Retina (tissue), 1 donor: ENCODE measurements at regions not wholly inside any gene's neighbourhood (a gene's known extent, or its start where the extent isn't known, plus 50 kb on each side); places are given as distances from the start of the nearest gene placed in this dataset.

Experiments
- DNase-seq: peaks from one replicate; pipeline ENCODE4 v3.0.0-alpha.2; 2016

DNA sequence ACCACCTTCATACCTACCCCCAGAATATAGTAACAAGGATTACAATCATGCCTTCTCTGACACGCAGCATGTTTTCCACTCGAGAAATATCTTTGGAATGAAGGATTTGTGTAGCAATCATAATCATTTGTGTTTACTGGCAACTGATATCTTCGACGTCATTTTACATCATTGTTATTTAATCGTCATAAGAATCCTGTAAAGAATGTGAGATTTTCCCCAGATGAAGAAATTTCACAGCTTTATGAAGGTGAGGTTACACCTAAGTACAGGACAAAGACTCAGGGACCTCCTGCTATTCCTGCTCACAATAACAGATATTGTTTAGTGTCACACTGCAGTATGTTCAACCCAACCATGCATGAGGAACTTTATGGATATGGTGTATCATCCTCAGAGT lies 198.2 kb upstream of the LDB2 start:
- DNase-seq: no peak

DNA sequence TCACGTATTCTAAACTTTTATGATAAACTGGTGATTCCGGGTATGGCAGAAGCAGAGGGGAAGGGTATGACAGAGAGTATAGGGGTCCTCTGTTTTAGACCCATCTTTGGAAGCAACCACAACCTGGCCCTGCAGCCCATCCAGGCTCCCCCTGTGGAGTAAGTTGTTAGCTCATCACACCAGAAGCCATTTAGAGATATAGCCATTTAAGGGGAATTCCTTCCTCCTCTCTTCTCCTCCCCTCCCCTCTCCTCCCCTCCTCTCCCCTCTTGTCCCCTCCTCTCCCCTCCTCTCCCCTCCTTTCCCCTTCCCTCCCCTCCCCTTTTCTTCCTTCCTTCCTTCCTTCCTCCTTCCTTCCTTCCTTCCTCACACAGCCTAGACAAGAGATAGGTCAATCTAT lies 197.3 kb upstream of the LDB2 start:
- no peak for DNase-seq

DNA sequence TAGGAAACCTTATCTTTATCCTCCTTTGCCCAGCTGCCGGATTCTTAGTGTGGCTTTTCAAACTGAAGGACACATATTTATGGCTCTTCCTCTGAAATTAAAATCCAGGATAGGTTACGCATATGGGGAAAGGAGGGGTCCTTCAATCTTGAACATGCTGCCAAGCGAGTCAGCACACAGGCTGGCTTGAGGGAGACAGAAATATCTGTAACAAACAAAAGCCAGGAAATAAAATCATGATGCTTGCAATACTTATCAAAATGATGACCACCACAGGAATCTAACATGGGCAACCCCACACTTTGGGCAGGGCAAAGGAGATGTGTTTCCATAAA lies 196.4 kb upstream of the LDB2 start:
- DNase-seq: no peak

DNA sequence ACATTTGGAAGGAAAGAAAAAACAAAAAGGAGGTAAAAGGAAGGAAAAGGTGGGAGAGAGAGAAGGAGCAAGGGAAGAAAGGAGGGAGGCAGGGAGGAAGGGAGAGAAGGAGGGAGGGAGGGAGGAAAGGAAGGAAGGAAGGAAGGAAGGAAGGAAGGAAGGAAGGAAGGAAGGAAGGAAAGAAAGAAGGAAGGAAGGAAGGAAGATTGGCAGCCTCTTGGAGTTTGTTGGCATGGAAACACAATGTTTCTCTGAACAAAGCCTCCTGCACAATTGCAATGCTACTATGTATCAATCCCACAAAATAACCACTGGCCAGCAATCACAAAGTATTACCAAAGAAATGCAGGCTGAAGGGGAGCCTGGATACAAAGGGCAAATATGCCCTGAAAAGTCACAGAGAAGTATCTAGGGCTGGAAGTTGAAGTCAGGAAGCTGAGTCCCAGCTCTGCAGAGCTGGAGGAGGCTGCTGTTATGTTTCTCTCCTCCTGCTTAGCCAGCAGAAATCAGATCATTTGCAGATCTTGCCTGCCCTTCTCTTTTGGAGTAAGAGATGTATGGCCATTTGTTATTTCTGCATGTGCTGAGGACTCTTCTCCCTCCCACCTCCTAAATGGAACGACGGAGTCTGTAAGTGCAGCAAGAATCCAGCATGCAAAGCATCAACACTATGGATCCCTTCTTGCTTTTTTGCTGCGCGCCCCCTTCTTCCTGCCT lies 195.9 kb upstream of the LDB2 start:
- DNase-seq: no peak

DNA sequence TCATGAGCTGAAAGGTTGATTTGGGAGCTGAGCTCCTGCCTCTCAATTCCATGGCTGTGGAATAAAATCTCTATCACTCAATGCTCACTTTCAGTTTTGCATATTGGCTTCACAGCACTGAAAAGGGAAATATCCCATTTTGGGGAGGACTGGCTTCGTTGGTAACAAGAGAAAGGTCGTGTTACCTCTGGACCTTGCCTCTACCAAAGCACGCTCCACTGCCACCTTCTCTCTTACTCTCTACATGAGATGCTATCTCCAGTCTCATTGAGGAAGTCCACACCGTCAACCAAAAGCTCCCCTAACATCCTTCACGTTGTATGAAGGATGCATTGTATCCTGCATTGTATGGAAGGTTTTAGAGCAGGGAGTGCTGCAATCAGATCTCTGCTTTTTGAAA lies 195.0 kb upstream of the LDB2 start:
- no peak for DNase-seq

DNA sequence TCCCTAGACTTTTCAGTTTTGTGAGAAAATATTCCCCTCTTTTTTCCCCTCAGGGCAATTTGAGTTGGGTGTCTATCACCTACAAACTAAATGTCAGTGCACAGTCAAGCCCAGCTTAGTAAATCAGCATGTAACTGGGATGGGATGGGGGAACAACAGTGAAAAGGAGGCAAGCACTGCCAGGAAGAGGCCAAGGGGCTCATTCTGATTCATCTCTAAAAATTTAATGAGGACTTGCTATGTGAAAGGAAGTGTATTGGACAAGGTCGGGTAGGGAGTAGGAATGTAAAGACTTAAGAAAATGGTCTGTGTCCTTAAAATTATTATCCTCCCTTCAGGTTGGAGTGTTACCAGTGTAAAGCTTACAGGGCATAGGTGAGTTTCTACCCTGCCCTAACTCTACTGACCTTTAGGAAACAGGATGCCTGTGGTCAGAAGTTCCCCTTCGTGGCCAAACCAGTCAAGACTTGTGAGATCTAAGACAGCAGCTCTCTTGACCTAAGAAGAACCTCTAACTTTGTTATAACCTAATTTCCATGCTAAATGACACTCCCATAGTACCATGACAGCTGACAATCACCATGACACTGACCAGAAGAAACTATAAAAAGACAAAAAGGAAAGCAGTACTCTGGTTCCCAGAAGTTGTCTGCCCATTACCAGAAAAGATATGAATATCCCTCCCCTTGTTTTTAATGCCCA lies 194.4 kb upstream of the LDB2 start:
- no peak for DNase-seq

DNA sequence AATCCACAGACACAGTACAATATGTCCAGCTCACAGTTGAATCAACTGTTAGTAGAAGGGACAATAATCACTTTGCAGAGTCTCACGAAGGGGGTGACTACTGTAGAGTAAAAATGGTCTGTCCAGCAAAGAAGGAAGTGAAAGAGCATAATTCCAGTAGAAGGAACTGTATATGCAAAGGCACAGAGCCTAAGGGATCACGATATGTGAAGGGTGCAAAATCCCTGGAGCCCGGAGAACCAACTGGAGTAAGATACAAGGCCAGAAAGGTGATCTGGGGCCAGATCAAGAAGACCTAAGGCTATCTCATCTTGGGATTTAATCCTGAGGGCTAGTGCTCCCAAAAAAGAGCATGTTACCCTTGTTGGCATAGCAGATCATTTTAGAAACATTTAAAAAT lies 192.7 kb upstream of the LDB2 start:
- no peak for DNase-seq

DNA sequence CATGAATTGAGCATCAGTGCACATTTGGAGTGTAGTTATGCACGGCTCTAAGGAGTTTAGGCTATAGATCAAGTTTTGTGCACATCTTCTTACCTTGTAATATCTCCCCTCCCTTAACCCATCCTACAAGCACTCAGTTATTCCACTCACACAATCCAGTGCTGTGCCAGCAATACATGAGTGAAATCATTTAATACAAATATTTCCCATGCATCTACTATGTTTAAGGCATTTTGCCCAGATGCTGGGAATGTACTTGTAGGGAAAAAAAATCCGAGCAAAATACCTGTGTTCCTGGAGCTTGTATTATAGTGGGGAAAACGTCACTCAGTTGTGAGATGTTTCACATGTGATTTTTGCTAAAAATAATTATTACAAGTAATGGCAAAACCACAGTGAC lies 191.6 kb upstream of the LDB2 start:
- DNase-seq: no peak

DNA sequence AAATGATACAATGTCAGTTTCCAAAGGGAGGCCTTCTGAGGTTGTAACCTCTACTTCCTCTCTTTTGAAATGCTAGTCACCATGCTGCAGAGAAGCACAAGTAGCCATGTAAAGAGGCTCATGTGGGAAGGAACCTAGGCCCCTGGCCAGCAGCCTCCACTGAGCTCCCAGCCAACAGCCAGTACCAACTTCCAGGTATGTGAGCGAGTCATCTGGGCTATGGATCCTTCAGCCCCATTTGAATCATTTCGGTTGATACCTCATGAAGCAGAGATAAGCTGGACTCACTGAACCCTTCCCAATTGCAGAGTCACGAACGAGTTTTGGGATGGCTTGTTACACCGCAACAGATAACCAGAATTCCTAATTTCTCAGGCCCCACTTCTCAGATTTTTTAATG lies 187.0 kb upstream of the LDB2 start:
- no peak for DNase-seq

DNA sequence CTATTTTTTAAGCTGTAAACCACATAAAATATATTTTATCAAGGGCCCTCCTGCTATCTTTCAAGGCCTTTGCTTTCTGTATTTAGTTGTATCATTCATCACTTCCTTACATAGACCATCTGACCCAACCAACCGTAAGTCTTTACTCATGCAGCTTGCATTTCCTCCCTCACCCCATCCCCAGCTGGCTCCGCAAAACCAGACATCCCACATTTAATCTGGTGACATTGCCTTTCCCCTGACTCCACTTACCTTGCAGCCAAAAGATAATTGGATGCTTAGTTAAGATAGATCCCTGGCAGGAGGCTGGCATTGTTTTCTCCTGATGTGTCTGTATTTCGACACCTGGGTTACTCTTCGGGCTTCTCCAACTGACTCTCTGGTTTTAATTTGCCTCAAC lies 183.7 kb upstream of the LDB2 start:
- DNase-seq: no peak

DNA sequence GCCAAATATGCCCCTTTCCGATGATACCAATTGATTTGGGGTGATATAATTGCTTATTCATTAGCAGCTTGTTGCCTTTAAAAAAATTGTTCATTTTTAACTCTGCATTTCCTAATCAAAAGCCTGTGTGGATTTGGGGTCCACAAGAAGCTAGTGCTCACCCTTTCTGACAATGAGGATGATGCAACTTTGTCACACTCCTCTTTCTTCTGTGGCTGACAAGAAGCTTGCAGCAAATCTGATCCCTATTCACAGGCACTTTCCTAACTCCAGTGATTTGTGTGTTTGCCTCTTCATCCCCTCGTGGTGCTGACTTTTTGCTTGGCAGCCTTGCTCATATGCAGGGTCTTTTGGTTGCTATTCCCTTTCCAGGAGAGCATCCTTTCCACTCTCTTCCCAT lies 182.7 kb upstream of the LDB2 start:
- DNase-seq: no peak

DNA sequence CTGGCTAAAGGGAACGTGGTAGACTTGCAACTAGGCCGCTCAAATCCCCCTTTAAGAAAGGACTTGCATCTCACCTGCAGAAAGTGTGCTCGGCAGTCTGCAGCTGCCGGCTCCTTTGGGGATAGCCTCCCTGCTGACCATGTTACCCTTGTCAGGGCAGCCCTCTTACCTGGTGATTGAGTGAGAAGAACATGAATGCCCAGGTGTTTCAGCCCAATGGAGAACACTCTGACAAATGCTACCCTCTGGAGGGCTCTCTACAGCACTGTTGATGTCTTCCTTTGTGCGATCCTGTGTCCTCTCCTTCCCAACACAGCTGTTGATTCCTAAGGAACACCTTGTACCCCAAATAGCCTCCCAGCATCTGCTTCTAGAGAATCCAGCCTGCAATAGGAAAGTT lies 178.7 kb upstream of the LDB2 start:
- no peak for DNase-seq

DNA sequence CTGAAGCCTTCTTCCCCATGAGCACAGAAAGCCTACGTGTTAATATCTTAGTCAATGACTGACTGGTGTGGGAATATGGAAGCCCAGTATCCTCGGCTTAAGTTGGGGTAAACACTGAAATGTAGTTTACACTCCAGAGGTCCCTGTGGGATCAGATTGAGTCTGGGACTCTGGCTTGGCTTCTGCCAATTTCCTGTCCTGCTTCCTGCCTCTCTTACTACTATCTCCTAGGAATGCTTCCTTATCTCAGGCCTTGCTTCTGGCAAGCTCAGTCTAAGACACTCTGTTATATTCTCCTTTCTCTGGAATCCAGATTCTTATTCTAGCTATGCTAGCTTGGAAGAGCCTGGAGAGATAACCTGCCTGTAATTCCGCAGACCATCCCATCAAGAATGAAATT lies 174.0 kb upstream of the LDB2 start:
- DNase-seq: no peak

DNA sequence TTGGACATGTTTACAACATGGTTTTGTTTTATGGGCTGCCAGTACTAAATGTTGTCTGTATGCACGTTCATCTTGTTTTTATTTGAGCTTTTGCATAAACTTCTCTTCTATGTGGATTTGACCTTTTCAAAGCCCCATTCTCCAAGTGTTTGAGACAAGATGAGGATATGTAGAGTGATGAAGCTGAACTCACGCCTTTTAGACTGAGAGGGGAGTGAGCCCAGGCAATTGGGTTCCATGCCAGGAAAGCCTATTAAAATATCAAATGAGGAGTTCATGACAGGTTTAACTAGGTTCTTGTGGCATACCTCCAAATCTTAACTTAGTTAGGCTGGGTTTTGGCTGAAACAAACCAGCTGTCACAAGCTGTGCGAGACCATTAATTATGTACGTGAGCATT lies 170.4 kb upstream of the LDB2 start:
- DNase-seq: no peak

DNA sequence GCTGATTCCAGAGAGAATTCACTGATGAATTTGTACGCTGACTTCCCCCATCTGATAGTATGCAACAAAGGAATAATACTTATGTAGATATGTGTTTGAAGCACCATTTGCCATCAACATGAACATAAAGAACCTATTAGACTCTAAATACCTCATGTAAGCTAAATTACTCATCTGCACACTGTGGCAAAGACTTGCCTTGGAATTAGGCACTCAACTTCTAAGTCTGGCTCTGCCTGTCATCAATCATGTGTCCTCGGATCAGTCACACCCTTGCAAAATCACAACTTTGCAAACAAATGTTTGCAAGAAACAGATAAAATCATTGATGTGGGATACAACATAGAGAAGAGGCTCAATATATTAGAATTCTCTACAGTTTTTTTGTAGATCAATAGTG lies 169.9 kb upstream of the LDB2 start:
- no peak for DNase-seq

DNA sequence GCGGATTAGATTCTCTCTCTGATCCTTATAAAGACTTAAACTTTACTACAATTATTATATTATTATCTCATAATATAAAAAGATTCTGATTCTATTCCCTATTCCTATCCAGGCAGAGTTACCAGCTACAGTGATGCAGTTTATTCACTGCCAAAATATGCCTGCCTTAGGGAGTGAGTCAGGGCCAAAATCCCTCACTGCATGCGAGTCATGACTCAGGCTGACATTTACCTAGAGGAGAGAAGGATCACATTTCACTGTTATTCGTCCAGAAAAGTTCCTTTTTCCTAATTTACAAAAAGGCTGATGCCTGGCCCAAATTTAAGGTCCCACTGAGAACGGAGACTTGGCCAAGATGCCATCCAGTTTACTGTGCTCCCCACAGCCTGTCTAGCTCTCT lies 168.5 kb upstream of the LDB2 start:
- DNase-seq: no peak

DNA sequence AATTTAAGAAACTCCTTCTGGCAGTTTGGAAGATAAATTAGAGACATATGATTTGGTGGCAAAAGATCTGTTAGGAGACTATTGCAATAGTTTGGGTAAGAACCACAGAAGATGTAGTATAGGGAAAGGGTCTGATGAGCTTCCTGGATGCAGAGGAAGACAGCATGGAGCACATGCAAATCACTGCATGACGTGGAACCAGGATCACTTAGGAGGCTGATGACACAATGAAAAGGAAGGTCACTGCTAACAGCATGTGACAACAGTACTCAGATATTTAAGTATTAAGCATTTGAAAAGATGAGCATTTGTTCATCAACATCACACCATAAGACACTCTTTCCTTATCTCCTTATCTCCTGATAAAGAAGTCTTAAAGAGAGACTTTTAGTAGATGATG lies 167.8 kb upstream of the LDB2 start:
- DNase-seq: no peak

DNA sequence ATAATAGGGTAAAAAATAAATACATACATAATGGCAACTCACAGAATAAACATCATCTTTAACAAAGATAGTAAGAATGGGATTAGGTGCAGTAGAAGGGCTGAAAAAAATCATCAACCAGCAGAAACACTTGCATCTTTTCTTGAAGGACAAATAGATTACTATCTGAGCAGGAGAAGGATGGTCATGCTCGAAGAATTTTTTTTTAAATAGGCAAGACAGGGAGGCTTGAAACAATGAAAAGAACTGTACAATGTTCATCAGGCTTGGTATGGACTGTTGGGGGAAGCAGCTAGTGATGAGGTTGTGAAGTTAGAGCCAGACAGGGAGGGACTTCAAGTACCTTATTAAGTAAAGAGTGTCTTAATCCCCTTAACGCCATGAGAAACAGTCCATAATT lies 167.4 kb upstream of the LDB2 start:
- no peak for DNase-seq

DNA sequence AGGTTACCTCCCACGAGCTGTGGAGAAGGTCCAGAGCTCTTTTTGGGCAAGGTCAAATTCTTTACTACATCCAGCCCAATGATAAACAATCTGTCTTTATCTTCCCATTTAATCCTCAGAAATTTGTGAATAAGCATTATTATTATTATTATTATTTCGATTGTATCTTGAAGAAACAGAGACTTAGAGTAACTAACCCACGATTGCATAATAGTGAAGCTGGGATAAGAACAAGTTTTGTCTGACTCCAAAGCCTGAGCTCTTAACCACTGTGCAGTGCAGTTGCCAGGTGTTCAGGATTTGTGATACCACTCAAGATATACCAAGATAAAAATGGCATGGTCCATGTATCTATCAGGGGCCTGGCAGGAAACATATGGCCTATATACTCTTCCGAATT lies 166.5 kb upstream of the LDB2 start:
- DNase-seq: no peak

DNA sequence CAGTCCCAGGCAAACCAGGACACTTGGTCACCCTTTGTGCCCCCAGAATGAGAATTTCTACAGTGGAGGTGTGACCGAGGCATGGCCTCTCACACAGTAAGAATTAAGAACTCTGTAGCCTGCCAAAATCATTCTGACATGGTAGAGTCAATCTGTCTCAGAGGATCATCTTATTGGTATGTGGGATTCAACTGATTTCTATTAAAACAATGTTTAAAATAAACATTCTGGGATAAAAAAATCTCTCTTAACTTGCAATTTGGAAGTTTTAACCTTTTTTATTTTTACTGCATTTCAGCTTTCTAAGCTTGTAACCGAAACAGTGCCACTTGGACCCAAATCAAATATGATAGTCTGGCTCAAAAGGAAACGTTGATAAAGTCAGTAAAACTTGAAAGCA lies 165.4 kb upstream of the LDB2 start:
- DNase-seq: no peak

DNA sequence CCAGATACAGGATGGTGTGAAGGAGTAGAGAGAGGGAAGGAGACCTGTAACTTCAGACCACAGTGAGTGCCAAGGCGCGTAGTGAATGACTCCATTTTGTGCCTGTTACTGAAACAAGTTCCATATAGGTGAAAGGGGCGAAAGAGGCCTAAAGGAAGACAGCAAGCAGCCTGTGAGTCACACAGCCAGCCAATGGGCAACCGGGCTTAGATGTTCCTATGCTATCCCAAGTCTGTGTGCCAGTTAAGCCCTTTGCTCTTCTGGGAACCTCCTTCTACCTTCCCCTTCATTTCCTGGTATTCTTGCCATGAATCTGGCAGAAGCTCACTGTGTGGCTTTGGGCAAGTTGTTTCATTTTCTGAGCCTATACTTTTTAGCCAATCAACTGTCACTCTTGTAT lies 161.8 kb upstream of the LDB2 start:
- DNase-seq: no peak

DNA sequence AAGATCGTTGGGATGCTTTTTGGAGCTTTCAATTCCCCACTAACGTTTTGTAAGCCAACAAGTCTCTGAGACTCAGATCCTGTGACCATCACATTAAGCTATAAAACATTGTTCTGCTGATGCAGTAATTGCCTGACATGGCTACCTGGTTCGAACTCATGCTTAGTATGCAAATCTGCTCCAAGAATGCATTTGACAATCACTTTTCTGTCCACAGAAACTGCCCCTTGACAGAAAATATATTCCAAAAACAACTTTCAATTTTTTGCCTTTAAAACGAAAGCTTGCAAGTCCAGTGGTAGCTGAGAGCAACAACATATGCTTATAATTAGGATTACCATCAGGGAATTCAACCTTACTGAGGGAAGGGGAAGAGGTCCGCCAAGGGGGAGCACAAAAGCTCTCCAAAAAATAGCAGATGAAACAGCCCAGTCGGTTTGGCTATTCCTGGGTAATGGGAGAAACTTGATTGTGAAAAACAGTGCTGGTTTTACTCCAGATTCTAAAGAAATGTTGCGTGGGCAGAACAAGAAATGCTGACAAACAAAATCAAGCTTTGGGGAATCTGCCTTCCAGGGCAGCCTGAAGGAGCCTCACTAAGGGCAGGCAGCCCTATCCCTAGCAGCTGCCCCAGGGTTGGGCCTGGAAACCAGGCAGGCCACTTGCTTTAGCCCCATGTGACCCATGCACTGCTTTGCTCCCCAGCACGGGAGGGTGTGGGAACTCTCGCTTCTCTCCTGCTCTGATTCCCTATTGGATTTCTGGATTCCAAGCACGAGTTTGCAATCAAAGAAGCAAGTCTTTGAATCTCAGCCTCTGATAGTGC lies 160.7 kb upstream of the LDB2 start:
- DNase-seq: no peak

DNA sequence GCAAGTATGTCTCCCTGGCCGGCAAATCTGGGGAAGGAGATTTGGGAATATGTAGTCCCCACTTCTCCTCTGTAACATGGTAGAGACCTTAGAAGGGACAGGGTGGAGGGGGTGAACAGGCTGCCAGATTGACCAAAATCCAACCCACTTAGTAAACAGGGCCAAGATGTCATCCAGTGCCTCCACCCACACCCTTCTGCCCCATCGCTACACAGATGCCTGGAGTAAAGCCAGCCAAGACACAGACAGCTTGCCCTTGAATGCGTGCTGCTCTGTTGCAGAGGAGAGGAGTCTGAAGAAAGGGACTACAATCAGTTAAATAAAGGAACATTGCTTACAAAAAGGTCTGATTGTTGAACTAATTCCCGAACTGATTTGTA lies 160.1 kb upstream of the LDB2 start:
- no peak for DNase-seq

DNA sequence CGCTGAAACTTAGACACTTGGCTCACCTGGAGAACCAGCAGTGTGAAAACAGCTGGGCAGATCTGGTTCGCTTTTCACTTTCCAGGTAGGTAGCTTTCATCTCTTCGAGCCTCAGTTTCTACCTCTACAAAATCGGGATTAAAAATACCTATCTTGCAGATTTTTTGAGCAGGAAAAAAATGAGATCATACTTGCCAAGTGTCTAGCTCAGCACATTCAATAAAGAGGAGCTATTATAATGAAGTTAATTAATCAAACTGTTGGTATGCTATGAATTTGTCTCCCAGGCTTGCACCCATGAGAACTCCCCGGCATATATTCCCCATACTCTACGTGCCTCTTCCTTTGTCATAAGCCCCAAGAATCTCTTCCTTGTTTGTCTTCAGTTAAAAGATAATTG lies 158.6 kb upstream of the LDB2 start:
- no peak for DNase-seq
